Testis (tissue), 2 donors: ENCODE measurements at regions not wholly inside any gene's neighbourhood (a gene's known extent, or its start where the extent isn't known, plus 50 kb on each side); places are given as distances from the start of the nearest gene placed in this dataset.

ENCODE experiments used
- DNase-seq: peaks from one replicate; pipeline ENCODE4 v3.0.0-alpha.2; 2019
- H3K27ac ChIP-seq, 2 donors: fragments of 200-600 bp; sonication (generic); one replicate each; pipeline ENCODE4 v1.5.1; 2019
- H3K27me3 ChIP-seq: fragments of 200-600 bp; sonication (generic); one replicate; pipeline ENCODE4 v1.5.1; 2019
- H3K36me3 ChIP-seq: fragments of 200-600 bp; sonication (generic); one replicate; pipeline ENCODE4 v1.5.1; 2017; ENCODE audit warnings: low read depth; ENCODE audit errors: missing control alignments
- H3K4me1 ChIP-seq: fragments of 200-600 bp; sonication (generic); one replicate; pipeline ENCODE4 v1.5.1; 2019
- H3K4me3 ChIP-seq, 2 donors: fragments of 200-600 bp; sonication (generic); one replicate each; pipeline ENCODE4 v1.5.1; 2017 to 2019
- H3K9me3 ChIP-seq: fragments of 200-600 bp; sonication (generic); one replicate; pipeline ENCODE4 v1.5.1; 2017
- POLR2A ChIP-seq: fragments of 450-650 bp; IDR thresholded peaks from one replicate; pipeline ENCODE4 v1.6.1; 2017; ENCODE audit warnings: antibody characterized with exemption, mild to moderate bottlenecking, moderate library complexity
- WGBS, 2 donors: methylation state at CpG; one replicate each; pipeline ENCODE4 v1.1.5; 2018; 5-methylcytosine and 5-hydroxymethylcytosine counted together
- intact Hi-C: fragments of 100-400 bp; cut with DNase I; formaldehyde crosslinking; loops from one replicate; pipeline ENCODE4 v1.15.1; 2023; ENCODE audit warnings: low total_unique reads
- TF ChIP-seq, protein P1 (sequence below), 3 experiments: fragments of 450-650 bp in 2 of 3; fragments of 200-600 bp in 1 of 3; sonication (generic) in 1 of 3; IDR thresholded peaks; one replicate each; pipeline ENCODE4 v1.5.1; 2016 to 2019; ENCODE audit warnings: antibody characterized with exemption in 3 of 3, mild to moderate bottlenecking in 2 of 3, moderate library complexity in 1 of 3

DNA sequence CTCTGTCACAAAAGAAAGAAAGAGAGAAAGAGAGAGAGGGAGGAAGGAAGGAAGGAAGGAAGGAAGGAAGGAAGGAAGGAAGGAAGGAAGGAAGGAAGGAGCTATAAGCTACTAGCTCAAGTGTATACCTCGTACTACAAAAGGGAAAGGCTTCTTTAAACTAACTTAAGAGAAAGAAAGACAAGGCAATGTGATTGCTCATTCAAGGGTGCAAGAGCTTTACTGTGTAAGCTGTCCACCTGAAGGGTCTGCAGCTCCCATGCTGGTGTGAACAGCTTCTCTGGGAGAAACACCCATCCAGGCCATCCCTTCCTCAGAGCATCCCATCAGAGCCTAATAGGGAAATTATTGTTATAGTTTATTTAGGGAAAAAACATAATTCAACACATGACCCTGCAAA, 286.1 kb upstream of the ID2 start:
- no peaks in the 10 kb centered on the region for H3K27me3 ChIP-seq
- no peak overlapping the region for H3K27ac ChIP-seq
- no peaks in the 10 kb centered on the region for H3K9me3 ChIP-seq
- DNase-seq = no peak
- no peaks in the 10 kb centered on the region for H3K36me3 ChIP-seq
- H3K4me1 ChIP-seq = no peaks in the 10 kb centered on the region
- no peak for TF ChIP-seq POLR2A
- TF ChIP-seq, protein P1, sequence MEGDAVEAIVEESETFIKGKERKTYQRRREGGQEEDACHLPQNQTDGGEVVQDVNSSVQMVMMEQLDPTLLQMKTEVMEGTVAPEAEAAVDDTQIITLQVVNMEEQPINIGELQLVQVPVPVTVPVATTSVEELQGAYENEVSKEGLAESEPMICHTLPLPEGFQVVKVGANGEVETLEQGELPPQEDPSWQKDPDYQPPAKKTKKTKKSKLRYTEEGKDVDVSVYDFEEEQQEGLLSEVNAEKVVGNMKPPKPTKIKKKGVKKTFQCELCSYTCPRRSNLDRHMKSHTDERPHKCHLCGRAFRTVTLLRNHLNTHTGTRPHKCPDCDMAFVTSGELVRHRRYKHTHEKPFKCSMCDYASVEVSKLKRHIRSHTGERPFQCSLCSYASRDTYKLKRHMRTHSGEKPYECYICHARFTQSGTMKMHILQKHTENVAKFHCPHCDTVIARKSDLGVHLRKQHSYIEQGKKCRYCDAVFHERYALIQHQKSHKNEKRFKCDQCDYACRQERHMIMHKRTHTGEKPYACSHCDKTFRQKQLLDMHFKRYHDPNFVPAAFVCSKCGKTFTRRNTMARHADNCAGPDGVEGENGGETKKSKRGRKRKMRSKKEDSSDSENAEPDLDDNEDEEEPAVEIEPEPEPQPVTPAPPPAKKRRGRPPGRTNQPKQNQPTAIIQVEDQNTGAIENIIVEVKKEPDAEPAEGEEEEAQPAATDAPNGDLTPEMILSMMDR (IDR thresholded peaks at IDR 0.05) = no peak
- H3K4me3 ChIP-seq = no peak overlapping the region
- intact Hi-C loops = no loop called here
- 87 to 97% methylated on average over 1 of the region's 1 CpG for WGBS, 2 donors

GRCh38 chr2:8398040-8398668, 283.7 kb upstream of the ID2 start:
- DNase-seq = no peak
- no peak for TF ChIP-seq POLR2A
- TF ChIP-seq, protein P1 (IDR thresholded peaks at IDR 0.05) = no peak
- no peak overlapping the region for H3K27ac ChIP-seq
- H3K4me1 ChIP-seq = no peaks in the 10 kb centered on the region
- no peak overlapping the region for H3K4me3 ChIP-seq
- no peaks in the 10 kb centered on the region for H3K9me3 ChIP-seq
- no peaks in the 10 kb centered on the region for H3K36me3 ChIP-seq
- H3K27me3 ChIP-seq = no peaks in the 10 kb centered on the region
- intact Hi-C loops = no loop called here
- WGBS, 2 donors = 60 to 71% methylated on average over 13 of the region's 13 CpGs

- H3K36me3 ChIP-seq = no peaks in the 10 kb centered on the region
- no peaks in the 10 kb centered on the region for H3K4me1 ChIP-seq
- intact Hi-C loops = no loop called here
- no peak overlapping the region for H3K27ac ChIP-seq
- 64 to 72% methylated on average over 4 of the region's 4 CpGs for WGBS, 2 donors
- H3K9me3 ChIP-seq = no peaks in the 10 kb centered on the region
- H3K27me3 ChIP-seq = no peaks in the 10 kb centered on the region
- DNase-seq = no peak
- no peak overlapping the region for H3K4me3 ChIP-seq
- TF ChIP-seq POLR2A = no peak
- TF ChIP-seq, protein P1 (IDR thresholded peaks at IDR 0.05) = no peak
Measured at GRCh38 chr2:8399731-8400130, 282.1 kb upstream of the ID2 start.

GRCh38 chr2:8400196-8400595, 281.7 kb upstream of the ID2 start:
- TF ChIP-seq POLR2A = no peak
- TF ChIP-seq, protein P1 (IDR thresholded peaks at IDR 0.05) = no peak
- no peak for DNase-seq
- Histone ChIP-seq H3K4me3 (no peak overlapping the region), H3K36me3 (no peaks in the 10 kb centered on the region), H3K9me3 (no peaks in the 10 kb centered on the region), H3K27ac (no peak overlapping the region), H3K27me3 (no peaks in the 10 kb centered on the region), H3K4me1 (no peaks in the 10 kb centered on the region)
- WGBS, 2 donors = 85 to 86% methylated on average over 10 of the region's 10 CpGs
- intact Hi-C loops = no loop called here

- no peaks in the 10 kb centered on the region for H3K9me3 ChIP-seq
- H3K27ac ChIP-seq = no peak overlapping the region
- H3K36me3 ChIP-seq = no peaks in the 10 kb centered on the region
- 100% methylated on average over 1 of the region's 1 CpG for WGBS, 2 donors
- no peaks in the 10 kb centered on the region for H3K4me1 ChIP-seq
- no peak overlapping the region for H3K4me3 ChIP-seq
- intact Hi-C loops = no loop called here
- TF ChIP-seq POLR2A = no peak
- TF ChIP-seq, protein P1 (IDR thresholded peaks at IDR 0.05) = no peak
- DNase-seq = no peak
- no peaks in the 10 kb centered on the region for H3K27me3 ChIP-seq
Measured at GRCh38 chr2:8402222-8402621, 279.6 kb upstream of the ID2 start.
